ENCODE measurements at regions not wholly inside any gene's neighbourhood (a gene's known extent, or its start where the extent isn't known, plus 50 kb on each side); places are given as distances from the start of the nearest gene placed in this dataset.

DNA sequence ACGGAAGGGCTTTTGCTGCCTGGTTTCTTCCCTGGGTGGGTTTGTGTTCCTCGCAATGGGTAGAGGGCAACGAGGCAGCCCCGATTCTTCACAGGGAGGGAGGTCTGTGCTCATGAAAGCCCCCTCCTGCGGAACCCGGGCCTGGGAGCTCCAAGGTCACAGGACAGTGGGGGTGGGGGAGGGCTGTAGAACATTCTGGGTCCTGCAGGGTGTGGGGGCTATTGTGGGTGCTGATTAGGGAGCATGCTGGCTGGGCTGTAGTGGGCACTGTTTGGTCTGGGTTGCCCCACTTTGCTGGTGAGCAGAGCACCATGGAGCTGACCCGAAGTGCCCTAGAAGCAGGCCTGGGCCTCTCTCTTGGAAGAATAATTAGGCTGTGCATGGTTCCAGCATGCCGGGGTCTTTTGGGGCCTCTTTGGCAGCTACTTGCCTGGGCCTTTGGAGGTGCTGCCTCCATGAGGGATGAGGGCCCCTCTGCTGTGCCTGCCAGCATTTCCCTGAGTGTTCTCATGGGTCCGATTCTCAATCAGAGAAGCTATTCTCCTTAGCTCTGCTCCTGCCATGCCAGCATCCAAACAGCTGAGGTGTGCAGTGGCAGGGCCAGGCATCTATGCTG lies 232.2 kb upstream of the HS6ST1 start:
- TF ChIP-seq ZBTB43 (CRISPR knock-in tag; conservative IDR thresholded peaks at IDR 0.05) (no peak), JUNB (CRISPR knock-in tag; IDR thresholded peaks at IDR 0.05; ENCODE audit: borderline replicate concordance) (no peak), ZNF781 (CRISPR knock-in tag; IDR thresholded peaks at IDR 0.05; ENCODE audit: borderline replicate concordance, not compliant biosample characterization) (no peak), SIN3A (IDR thresholded peaks at IDR 0.05; ENCODE audit: borderline replicate concordance, low read depth, low read length) (no peak), POLR2AphosphoS5 (IDR thresholded peaks at IDR 0.05; ENCODE audit: low read depth, low read length) (no peak), TAF1 (CRISPR knock-in tag; IDR thresholded peaks at IDR 0.05) (no peak), ETV6 (CRISPR knock-in tag; conservative IDR thresholded peaks at IDR 0.05) (no peak), POLR2A (IDR thresholded peaks at IDR 0.05; ENCODE audit: insufficient read depth in 1 of 2, low read depth in 2 of 2, low read length in 2 of 2) (no peak), SRSF1 (optimal IDR thresholded peaks at IDR 0.05; ENCODE audit: low read depth, low read length) (no peak), SIN3B (IDR thresholded peaks at IDR 0.05; ENCODE audit: low read length) (no peak)
- TF ChIP-seq, protein P1, sequence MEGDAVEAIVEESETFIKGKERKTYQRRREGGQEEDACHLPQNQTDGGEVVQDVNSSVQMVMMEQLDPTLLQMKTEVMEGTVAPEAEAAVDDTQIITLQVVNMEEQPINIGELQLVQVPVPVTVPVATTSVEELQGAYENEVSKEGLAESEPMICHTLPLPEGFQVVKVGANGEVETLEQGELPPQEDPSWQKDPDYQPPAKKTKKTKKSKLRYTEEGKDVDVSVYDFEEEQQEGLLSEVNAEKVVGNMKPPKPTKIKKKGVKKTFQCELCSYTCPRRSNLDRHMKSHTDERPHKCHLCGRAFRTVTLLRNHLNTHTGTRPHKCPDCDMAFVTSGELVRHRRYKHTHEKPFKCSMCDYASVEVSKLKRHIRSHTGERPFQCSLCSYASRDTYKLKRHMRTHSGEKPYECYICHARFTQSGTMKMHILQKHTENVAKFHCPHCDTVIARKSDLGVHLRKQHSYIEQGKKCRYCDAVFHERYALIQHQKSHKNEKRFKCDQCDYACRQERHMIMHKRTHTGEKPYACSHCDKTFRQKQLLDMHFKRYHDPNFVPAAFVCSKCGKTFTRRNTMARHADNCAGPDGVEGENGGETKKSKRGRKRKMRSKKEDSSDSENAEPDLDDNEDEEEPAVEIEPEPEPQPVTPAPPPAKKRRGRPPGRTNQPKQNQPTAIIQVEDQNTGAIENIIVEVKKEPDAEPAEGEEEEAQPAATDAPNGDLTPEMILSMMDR (CRISPR knock-in tag; IDR thresholded peaks at IDR 0.05): no peak
- TF ChIP-seq, protein P2, sequence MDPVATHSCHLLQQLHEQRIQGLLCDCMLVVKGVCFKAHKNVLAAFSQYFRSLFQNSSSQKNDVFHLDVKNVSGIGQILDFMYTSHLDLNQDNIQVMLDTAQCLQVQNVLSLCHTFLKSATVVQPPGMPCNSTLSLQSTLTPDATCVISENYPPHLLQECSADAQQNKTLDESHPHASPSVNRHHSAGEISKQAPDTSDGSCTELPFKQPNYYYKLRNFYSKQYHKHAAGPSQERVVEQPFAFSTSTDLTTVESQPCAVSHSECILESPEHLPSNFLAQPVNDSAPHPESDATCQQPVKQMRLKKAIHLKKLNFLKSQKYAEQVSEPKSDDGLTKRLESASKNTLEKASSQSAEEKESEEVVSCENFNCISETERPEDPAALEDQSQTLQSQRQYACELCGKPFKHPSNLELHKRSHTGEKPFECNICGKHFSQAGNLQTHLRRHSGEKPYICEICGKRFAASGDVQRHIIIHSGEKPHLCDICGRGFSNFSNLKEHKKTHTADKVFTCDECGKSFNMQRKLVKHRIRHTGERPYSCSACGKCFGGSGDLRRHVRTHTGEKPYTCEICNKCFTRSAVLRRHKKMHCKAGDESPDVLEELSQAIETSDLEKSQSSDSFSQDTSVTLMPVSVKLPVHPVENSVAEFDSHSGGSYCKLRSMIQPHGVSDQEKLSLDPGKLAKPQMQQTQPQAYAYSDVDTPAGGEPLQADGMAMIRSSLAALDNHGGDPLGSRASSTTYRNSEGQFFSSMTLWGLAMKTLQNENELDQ (CRISPR knock-in tag; IDR thresholded peaks at IDR 0.05; ENCODE audit: borderline replicate concordance): no peak
- TF ChIP-seq, protein P3, sequence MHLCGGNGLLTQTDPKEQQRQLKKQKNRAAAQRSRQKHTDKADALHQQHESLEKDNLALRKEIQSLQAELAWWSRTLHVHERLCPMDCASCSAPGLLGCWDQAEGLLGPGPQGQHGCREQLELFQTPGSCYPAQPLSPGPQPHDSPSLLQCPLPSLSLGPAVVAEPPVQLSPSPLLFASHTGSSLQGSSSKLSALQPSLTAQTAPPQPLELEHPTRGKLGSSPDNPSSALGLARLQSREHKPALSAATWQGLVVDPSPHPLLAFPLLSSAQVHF (CRISPR knock-in tag; IDR thresholded peaks at IDR 0.05): no peak
